PC-3 (cell line): ENCODE measurements at regions not wholly inside any gene's neighbourhood (a gene's known extent, or its start where the extent isn't known, plus 50 kb on each side); places are given as distances from the start of the nearest gene placed in this dataset.

Experiments
- CTCF ChIP-seq: fragments of 300-600 bp; sonication (generic); conservative IDR thresholded peaks from 2 replicates; pipeline ENCODE4 v1.5.1; 2017; ENCODE audit warnings: antibody characterized with exemption, low read depth, mild to moderate bottlenecking, low read length
- EZH2phosphoT487 ChIP-seq: fragments of 300-600 bp; sonication (generic); IDR thresholded peaks from 2 replicates; pipeline ENCODE4 v1.6.1; 2018; ENCODE audit warnings: mild to moderate bottlenecking, antibody characterized with exemption, low read length, borderline replicate concordance

- TF ChIP-seq CTCF (no peak), EZH2phosphoT487 (no peak)
These were observed 291.1 kb upstream of the ROPN1 start for GRCh38 chr3:124282751-124283651.
